ENCODE measurements at regions not wholly inside any gene's neighbourhood (a gene's known extent, or its start where the extent isn't known, plus 50 kb on each side); places are given as distances from the start of the nearest gene placed in this dataset.

DNA sequence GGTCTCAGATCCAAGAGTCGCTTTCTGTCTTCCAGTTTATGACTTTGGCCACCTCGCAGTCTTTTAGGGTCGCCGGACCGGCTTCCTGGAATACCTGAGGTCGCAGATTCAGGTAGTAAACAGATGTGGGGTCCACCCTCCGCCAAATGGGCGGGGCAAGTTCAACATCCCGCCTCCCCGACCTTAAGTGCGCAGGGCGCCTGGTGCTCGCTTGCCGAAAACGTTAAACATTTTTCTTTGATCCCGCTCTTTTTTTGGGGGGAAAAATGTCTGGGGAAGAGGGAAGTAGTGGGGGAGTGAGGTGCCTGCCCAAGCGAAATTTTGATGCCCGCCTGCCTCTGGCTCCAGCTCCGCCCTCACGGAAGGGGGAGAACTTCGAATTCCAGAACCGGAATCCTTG is 73.9 kb upstream of the TBX5 start:
- POLR2A ChIA-PET, result interaction anchor here (0.6 to 1.1 kb wide), 5 partner anchors 22 to 434 kb away, joined by 3 to 8 read pairs (median 4); no protein-coding TSS in a partner anchor
- peaks cover 78% of the 10 kb centered on the region for H3K27me3 Mint-ChIP-seq (ENCODE audit: low read depth)

DNA sequence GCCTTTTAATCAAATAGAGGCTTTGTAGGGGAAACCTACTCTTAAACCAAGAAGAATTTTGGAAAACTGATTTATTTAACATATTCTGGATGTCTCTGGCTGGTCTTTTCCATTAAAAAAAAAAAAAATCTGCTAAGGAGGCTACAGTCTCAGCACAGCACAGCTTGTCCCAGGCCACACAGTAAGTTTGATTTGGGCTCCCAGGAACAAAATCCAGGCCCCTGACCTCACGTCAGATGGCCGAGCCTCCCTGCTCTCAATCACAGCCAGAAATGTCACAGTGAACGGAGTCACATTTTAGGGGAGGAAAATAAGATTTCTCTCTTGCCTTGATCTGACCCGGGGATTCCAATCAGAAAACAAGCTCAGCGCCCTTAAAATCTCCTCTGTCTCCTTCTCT is 72.9 kb upstream of the TBX5 start:
- Mint-ChIP-seq H3K4me1 (peaks cover 34% of the 10 kb centered on the region), H3K36me3 (no peaks in the 10 kb centered on the region), H3K27ac (no peak overlapping the region), H3K27me3 (ENCODE audit: low read depth) (peaks cover 78% of the 10 kb centered on the region), H3K9me3 (no peaks in the 10 kb centered on the region), H3K4me3 (peak overlapping the region; percentile 82)
- ATAC-seq (no peak), DNase-seq (ENCODE audit: low spot score) (no peak)
- ChIA-PET POLR2A (no interaction called here), CTCF (interaction anchor here (1.2 to 3.2 kb wide), 2 partner anchors 76 to 498 kb away, joined by 4 to 16 read pairs; no protein-coding TSS in a partner anchor)
- no peak for TF ChIP-seq ETV6 (CRISPR knock-in tag; IDR thresholded peaks at IDR 0.05)
- TF ChIP-seq, protein P1, sequence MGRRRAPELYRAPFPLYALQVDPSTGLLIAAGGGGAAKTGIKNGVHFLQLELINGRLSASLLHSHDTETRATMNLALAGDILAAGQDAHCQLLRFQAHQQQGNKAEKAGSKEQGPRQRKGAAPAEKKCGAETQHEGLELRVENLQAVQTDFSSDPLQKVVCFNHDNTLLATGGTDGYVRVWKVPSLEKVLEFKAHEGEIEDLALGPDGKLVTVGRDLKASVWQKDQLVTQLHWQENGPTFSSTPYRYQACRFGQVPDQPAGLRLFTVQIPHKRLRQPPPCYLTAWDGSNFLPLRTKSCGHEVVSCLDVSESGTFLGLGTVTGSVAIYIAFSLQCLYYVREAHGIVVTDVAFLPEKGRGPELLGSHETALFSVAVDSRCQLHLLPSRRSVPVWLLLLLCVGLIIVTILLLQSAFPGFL (CRISPR knock-in tag; IDR thresholded peaks at IDR 0.05; ENCODE audit: borderline replicate concordance), result no peak
- TF ChIP-seq FOXK1 (CRISPR knock-in tag; IDR thresholded peaks at IDR 0.05), result no peak
- no peak for TF ChIP-seq ESRRA (CRISPR knock-in tag; IDR thresholded peaks at IDR 0.05; ENCODE audit: borderline replicate concordance)
- TF ChIP-seq, protein P2, sequence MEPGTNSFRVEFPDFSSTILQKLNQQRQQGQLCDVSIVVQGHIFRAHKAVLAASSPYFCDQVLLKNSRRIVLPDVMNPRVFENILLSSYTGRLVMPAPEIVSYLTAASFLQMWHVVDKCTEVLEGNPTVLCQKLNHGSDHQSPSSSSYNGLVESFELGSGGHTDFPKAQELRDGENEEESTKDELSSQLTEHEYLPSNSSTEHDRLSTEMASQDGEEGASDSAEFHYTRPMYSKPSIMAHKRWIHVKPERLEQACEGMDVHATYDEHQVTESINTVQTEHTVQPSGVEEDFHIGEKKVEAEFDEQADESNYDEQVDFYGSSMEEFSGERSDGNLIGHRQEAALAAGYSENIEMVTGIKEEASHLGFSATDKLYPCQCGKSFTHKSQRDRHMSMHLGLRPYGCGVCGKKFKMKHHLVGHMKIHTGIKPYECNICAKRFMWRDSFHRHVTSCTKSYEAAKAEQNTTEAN (CRISPR knock-in tag; IDR thresholded peaks at IDR 0.05), result no peak
- TF ChIP-seq, protein P3, sequence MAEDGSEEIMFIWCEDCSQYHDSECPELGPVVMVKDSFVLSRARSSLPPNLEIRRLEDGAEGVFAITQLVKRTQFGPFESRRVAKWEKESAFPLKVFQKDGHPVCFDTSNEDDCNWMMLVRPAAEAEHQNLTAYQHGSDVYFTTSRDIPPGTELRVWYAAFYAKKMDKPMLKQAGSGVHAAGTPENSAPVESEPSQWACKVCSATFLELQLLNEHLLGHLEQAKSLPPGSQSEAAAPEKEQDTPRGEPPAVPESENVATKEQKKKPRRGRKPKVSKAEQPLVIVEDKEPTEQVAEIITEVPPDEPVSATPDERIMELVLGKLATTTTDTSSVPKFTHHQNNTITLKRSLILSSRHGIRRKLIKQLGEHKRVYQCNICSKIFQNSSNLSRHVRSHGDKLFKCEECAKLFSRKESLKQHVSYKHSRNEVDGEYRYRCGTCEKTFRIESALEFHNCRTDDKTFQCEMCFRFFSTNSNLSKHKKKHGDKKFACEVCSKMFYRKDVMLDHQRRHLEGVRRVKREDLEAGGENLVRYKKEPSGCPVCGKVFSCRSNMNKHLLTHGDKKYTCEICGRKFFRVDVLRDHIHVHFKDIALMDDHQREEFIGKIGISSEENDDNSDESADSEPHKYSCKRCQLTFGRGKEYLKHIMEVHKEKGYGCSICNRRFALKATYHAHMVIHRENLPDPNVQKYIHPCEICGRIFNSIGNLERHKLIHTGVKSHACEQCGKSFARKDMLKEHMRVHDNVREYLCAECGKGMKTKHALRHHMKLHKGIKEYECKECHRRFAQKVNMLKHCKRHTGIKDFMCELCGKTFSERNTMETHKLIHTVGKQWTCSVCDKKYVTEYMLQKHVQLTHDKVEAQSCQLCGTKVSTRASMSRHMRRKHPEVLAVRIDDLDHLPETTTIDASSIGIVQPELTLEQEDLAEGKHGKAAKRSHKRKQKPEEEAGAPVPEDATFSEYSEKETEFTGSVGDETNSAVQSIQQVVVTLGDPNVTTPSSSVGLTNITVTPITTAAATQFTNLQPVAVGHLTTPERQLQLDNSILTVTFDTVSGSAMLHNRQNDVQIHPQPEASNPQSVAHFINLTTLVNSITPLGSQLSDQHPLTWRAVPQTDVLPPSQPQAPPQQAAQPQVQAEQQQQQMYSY (CRISPR knock-in tag; IDR thresholded peaks at IDR 0.05), result no peak
- TF ChIP-seq KAT7 (CRISPR knock-in tag; IDR thresholded peaks at IDR 0.05; ENCODE audit: borderline replicate concordance), result no peak
- TF ChIP-seq NFATC4 (CRISPR knock-in tag; IDR thresholded peaks at IDR 0.05), result no peak
- no peak for TF ChIP-seq IRF2 (CRISPR knock-in tag; IDR thresholded peaks at IDR 0.05; ENCODE audit: borderline replicate concordance, low read depth)
- TF ChIP-seq GTF2I (CRISPR knock-in tag; conservative IDR thresholded peaks at IDR 0.05), result no peak
- TF ChIP-seq MXD4 (CRISPR knock-in tag; IDR thresholded peaks at IDR 0.05; ENCODE audit: borderline replicate concordance), result no peak

More for the DNA sequence above, 73.9 kb upstream of the TBX5 start:
- DNase-seq (ENCODE audit: low spot score) (peak; percentile 49), ATAC-seq (peak; percentile 66)
- H3K27ac Mint-ChIP-seq, result no peak overlapping the region
- peak overlapping the region; percentile 82 for H3K4me3 Mint-ChIP-seq
- CTCF ChIA-PET, result interaction anchor here (0.6 to 3.2 kb wide), 10 partner anchors 29 to 499 kb away, joined by 3 to 25 read pairs (median 4); no protein-coding TSS in a partner anchor
- TF ChIP-seq GABPB1 (CRISPR knock-in tag; IDR thresholded peaks at IDR 0.05) (no peak), HMGA2 (CRISPR knock-in tag; IDR thresholded peaks at IDR 0.05) (no peak), GRHL2 (CRISPR knock-in tag; IDR thresholded peaks at IDR 0.05; ENCODE audit: insufficient replicate concordance, severe bottlenecking) (no peak), NR1H2 (CRISPR knock-in tag; IDR thresholded peaks at IDR 0.05) (no peak), RELA (CRISPR knock-in tag; IDR thresholded peaks at IDR 0.05; ENCODE audit: borderline replicate concordance) (no peak), CREM (CRISPR knock-in tag; IDR thresholded peaks at IDR 0.05) (no peak), FOXP1 (CRISPR knock-in tag; IDR thresholded peaks at IDR 0.05; ENCODE audit: borderline replicate concordance) (no peak), PRRX2 (CRISPR knock-in tag; IDR thresholded peaks at IDR 0.05) (no peak), ATF1 (CRISPR knock-in tag; IDR thresholded peaks at IDR 0.05) (no peak)
- TF ChIP-seq, protein P4, sequence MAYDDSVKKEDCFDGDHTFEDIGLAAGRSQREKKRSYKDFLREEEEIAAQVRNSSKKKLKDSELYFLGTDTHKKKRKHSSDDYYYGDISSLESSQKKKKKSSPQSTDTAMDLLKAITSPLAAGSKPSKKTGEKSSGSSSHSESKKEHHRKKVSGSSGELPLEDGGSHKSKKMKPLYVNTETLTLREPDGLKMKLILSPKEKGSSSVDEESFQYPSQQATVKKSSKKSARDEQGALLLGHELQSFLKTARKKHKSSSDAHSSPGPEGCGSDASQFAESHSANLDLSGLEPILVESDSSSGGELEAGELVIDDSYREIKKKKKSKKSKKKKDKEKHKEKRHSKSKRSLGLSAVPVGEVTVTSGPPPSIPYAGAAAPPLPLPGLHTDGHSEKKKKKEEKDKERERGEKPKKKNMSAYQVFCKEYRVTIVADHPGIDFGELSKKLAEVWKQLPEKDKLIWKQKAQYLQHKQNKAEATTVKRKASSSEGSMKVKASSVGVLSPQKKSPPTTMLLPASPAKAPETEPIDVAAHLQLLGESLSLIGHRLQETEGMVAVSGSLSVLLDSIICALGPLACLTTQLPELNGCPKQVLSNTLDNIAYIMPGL (CRISPR knock-in tag; IDR thresholded peaks at IDR 0.05), result no peak
- TF ChIP-seq, protein P5, sequence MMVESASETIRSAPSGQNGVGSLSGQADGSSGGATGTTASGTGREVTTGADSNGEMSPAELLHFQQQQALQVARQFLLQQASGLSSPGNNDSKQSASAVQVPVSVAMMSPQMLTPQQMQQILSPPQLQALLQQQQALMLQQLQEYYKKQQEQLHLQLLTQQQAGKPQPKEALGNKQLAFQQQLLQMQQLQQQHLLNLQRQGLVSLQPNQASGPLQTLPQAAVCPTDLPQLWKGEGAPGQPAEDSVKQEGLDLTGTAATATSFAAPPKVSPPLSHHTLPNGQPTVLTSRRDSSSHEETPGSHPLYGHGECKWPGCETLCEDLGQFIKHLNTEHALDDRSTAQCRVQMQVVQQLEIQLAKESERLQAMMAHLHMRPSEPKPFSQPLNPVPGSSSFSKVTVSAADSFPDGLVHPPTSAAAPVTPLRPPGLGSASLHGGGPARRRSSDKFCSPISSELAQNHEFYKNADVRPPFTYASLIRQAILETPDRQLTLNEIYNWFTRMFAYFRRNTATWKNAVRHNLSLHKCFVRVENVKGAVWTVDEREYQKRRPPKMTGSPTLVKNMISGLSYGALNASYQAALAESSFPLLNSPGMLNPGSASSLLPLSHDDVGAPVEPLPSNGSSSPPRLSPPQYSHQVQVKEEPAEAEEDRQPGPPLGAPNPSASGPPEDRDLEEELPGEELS (CRISPR knock-in tag; IDR thresholded peaks at IDR 0.05), result no peak
- TF ChIP-seq, protein P6, sequence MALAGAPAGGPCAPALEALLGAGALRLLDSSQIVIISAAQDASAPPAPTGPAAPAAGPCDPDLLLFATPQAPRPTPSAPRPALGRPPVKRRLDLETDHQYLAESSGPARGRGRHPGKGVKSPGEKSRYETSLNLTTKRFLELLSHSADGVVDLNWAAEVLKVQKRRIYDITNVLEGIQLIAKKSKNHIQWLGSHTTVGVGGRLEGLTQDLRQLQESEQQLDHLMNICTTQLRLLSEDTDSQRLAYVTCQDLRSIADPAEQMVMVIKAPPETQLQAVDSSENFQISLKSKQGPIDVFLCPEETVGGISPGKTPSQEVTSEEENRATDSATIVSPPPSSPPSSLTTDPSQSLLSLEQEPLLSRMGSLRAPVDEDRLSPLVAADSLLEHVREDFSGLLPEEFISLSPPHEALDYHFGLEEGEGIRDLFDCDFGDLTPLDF (CRISPR knock-in tag; IDR thresholded peaks at IDR 0.05), result no peak
- H3K36me3 Mint-ChIP-seq, result no peaks in the 10 kb centered on the region
- H3K9me3 Mint-ChIP-seq, result no peaks in the 10 kb centered on the region
- peaks cover 34% of the 10 kb centered on the region for H3K4me1 Mint-ChIP-seq

All from WTC11 (cell line).